NCI-H345 treated with DMSO at 0.1 percent for 48 hours (cell line): ENCODE measurements at regions not wholly inside any gene's neighbourhood (a gene's known extent, or its start where the extent isn't known, plus 50 kb on each side); places are given as distances from the start of the nearest gene placed in this dataset.

ENCODE experiments used
- DNase-seq: peaks from one replicate; lab custom pipeline; 2025; ENCODE audit not compliant: unreplicated experiment; lab: John Stamatoyannopoulos, UW

DNA sequence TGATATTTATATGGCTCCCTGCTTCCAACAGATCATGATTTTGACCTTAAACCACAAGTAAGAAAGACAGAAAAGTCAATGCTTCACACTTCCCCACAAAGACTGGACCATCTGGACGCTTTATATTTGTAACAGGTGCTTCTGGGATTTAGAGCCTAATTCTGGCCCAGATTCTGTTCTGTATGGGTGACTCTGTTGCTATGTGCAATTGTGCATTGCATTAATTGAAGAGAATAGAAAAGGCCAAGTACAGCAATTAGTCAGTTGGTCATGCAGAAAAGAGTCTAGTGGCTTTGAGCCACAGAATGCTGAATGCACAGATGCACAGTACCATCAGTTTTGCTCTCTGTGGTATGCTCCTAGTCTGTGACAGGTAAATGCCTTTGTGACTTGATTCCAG lies 657.4 kb upstream of the ATXN8OS start:
- no peak for DNase-seq

DNA sequence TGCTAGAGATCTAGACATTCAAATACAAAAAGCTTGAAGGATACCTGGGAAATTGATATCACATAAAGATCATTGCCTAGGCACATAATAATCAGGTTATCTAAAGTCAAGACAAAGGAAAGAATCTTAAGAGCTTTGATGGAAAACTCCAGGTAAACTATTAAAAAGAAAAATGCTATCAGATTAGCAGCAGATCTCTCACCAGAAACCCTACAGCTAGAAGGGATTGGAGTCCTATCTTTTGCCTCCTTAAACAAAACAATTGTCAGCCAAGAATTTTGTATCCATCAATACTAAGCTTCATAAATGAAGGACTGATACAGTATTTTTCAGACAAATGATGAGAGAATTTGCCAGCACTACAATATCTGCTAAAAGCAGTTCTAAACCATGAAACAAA lies 682.4 kb upstream of the ATXN8OS start:
- DNase-seq = no peak

DNA sequence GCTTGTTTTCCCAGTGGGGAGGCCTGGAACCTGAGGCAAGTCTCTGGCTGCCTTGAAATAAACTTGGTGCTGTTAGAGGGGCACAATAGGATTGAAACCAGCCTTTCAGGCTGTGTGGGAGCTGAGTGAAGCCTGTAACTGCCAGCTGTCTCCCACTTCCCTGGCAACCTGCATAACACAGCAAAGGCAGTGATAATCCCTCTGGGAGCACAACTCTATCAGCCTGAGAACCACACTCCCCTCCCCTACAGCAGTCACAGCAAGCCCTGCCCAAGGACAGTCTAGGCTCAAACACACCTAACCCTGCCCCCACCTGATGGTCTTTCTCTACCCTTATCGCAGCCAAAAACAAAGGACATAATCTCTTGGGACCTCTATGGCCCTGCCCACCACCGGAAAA lies 683.8 kb upstream of the ATXN8OS start:
- DNase-seq = peak; percentile 23

DNA sequence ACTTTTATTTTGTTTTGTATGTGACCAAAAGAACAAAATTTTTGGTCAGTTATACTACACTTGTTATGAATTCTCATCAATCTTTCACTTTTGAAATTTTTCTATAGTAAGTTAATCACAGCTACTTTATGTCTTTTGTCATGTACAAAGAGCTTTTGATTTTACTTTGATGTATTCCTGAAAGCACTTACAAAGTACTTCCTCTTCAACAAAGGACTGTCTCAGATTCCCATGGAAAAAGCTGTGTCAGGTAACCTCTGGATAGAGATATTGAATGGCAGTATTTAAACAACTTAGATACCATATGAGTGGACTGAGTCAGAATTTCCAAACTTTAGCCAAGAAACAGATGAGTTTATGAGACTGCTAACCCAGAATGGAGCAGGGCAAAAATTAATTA lies 689.3 kb upstream of the ATXN8OS start:
- no peak for DNase-seq

DNA sequence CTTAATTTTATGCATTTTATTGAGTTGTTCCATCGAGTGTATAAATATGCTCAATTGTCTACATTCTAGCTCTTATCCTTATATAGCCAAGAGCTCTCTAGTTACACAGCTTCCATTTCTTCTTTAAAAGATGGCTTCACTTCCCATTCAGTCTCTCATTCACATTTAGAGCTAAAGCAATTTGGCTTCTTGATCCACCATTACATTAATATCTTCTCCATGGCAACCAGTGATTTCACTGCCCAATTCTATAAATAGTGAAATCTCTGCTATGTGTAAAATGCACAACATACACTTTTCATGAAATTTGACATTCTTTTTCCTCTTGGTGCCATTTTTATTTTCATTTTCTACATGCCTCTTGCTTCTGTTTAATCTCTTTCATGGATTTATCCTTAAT lies 696.9 kb upstream of the ATXN8OS start:
- no peak for DNase-seq

DNA sequence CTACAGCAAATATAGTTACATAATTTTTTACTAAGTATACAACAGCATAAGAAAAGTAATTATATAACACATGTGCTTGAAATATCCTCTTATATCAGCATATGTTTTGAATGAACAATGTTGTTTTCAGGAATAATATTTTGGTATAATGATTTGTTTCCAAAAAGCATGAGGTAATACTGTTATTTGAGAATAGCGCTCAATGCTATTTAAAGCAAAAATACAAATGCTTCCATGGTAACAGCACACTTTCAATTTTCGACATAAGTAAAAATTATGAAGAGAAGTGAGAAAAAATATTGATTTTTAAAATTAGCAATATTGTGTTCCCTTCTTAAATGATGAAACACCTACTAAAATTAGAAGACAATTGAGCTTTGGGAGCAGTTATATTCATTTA lies 715.9 kb upstream of the ATXN8OS start:
- no peak for DNase-seq

DNA sequence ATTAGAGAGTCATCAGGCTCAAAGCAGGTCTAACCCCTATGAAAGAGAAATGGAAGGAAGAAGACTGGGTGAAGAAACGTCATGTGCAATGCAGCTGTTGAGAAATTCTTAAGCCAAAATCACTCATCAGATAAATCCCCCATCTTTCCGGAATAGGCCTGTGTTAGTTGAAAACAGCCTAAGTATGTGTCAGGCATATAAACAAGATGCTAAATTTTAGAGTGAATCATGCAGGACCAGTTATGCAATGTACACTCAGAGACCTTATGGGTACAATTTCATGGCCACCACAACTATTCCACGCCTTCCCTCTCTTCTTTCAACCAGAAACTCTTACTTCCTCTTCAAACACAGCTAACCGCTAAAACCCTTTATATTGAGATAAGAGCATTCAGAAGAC lies 717.7 kb upstream of the ATXN8OS start:
- DNase-seq = no peak

DNA sequence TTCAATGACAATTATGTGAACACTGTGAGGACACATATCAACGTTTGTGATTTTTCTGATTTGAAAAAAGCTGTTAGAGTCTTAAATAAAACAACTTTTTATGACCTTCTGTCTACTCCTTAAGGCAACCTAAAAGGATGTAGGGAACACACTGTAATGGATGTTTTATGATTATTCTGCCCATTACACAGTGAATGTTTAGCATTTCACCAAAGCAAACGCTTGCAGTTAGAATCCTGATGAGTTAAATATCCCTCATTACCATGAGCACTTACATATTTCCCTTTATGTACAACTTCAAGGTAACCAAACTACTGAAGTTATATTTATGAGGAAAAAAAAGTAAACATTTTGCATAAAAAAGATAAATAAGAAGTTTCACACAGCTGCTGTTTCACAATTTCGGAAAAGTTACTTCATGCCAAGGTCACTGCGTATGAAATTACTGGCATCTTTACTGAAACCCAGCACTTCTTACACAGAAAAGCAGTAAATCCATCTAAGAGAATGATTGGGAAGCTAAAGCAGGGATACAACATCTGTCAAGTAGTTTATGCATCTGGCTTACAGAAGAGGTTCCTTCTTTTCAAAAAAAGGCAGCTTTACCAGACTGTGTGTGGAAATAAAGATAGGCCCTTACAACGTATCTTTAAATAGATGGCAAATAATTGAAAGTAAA lies 733.7 kb upstream of the ATXN8OS start:
- DNase-seq = no peak

DNA sequence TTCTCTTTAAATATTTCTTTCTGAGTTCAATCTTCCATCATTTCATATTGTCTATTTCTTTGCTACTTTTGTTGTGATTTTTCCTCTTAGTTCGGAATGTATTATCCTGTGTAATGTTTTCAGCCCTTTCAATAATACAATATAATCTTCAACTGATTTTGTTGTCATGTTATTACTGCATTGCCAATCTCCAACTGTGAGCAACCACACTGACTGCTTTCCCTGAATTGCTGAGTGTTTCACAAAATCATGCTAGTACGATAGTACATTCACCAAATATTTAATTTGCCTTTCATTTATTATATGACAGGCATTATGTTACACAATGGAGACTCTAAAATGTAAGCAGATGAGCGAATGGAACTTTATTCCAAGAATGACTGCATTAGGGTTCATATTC lies 744.3 kb upstream of the ATXN8OS start:
- no peak for DNase-seq

DNA sequence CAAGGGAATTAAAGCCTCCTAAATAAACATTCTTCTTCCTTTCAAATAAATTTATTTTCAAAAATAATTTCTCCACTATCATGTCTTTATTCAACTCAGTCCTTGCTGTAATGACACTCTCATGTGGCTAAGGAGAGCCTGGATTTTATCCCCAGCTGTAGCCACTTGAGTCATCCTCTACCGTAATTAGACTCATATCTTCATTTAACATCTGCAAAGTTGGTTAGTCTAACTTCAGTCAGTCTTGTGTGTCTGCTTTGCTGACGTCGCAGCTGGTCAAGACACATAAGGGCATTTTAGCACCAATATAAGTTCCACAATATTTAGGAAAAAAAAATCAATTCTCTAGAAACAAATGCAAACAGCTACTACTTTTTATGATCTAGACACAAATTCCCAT lies 776.4 kb upstream of the ATXN8OS start:
- no peak for DNase-seq

DNA sequence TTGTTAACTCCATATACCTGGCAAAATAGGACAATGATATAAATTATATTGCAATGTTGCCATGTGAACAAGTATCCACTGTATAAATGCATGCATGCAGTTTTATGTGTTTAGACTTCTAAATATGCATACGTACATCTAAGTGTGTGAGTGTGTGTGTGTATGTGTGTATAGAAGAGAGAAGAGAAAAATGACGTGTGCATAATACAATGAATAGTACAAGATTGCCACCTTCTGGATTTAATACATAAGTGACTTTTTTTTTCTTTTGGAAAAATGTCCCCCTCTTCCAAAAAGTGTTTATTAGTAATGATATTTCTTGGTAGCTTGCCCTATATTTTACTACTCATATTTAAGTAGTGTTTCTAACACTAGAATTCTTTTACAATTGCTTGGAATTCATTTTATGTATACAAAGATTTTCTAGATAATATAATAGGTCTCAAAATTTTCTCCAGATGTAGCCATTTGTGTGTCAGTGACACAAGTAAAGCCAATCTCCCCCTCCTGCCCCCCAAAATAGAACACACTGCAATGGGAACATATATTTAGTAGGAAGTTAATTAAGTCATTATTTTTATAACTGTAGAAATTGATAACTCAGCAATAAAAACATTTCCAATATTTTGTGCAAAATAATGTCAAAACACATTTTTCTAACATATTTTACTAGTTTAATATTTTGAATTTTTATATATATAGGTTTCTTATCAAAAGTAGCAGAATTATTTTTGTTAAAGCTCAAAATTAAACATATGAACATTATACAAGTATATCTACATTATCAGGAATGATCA lies 783.3 kb upstream of the ATXN8OS start:
- DNase-seq = peak; percentile 45

DNA sequence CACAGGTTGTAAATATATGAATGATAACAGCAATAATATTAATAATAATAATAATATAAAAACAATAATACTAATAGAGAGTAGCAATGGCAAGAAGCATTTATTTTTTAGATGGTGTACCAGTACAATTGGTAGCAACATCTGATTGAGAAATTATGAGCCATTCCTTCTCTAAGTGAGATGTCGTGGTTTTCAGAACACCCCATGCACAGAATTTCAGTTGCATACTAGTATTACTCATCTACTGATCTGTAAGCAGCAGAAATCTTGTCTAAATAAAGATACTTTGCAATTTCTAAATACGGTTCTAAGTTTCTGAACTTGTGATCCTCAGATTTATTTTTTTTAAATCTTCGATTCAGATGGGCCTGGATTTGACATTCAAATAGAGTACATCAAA lies 788.0 kb upstream of the ATXN8OS start:
- DNase-seq = no peak

DNA sequence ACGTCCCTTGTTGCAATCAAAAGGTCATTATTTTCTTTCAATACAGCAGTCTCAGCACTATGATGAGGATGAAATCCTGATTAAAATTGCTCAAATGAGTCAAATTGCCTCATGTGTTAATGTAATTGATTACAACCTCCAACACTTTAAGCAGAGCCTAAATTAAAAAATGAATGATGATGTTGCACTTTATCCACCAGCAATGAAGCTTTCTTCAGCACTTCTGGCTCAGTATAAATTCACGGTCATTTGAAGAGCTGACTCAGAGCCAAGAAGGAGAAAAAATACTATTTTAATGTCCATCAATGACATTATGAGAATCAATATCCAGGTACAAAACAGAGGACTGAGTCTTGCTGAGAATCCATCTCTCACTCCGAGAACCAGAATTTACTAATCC lies 792.6 kb upstream of the ATXN8OS start:
- DNase-seq = no peak

DNA sequence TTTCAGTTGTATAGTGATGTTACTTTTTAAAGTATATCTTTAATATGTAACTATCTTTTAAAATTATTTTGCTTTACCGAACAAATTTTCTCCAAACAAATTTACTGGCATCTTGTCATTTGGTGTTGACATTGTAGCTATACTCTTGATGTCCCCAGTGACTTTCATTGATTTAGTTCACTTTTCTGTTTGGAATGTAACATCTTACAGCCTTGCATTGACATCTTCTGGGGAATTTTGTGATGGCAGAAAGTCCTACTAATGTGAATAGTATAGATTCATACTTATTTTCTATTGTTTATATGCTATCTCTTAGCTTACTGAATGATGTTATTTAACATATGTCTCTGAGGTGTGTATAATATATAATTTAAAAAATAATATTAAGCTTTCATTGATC lies 800.9 kb upstream of the ATXN8OS start:
- DNase-seq = no peak

DNA sequence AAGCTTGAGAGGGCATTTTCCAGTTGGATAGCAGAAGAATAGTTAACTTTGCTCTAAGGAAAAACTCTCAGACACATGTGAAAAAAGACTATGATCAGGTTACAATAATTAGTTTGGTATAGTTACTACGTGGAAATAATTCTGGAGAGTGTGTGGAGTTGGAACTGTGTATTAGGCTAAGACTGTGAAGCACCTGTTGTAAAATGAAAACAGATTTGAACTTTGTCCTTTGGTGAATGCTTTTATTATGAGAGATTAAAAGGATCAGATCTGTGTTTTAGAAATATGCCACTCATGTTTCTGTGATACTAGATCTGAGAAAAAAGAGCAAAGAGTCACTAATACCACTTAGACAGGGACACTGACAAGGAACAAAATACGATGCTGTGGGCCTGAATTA lies 807.5 kb upstream of the ATXN8OS start:
- no peak for DNase-seq

DNA sequence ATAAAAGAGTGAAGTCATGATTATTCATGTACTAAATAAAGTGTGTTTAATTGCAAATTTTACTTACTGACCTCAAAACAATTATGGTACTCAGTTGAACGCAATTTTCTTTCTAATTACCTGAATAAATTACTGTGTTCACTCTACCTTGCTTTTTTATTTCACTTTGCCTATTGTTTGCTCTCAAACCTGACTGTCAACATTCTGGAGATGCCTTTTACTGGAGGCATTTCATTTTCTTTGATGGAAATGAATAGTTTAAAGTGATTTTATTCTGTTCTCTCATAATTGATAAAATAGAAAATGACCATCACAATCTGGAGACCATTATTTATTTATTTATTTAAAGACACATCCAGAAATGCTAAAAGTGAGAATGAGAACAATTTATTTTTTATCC lies 811.5 kb upstream of the ATXN8OS start:
- no peak for DNase-seq

DNA sequence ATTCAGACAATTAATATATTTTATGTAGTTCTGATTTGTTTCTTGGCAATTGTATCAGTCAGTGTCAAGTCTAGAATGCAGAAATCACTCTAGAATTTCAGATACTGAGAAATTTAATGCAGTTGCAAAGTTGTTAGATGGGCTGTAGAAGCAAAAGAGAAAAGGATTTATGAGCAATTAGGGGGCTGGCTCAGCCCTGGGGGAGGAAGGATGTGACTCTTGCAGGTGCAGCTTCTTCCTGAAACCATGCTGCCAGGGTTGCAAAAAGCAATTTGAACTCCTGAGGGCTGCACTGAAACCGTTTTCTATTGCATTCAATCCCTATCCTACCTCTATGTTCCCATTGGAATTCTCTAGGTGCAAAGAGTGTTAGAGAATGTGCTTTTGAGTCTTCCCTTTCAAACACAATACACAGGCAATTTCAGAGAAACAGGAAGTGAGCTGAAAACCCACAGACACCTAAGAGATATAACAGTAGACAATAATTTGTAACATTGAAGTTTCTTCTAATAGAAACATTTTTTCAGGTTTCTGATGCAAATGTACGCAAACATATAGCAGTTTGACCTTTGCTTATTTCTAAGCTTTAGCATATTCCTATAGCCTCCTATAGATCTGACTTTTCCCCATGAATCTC lies 814.7 kb upstream of the ATXN8OS start:
- DNase-seq = no peak

DNA sequence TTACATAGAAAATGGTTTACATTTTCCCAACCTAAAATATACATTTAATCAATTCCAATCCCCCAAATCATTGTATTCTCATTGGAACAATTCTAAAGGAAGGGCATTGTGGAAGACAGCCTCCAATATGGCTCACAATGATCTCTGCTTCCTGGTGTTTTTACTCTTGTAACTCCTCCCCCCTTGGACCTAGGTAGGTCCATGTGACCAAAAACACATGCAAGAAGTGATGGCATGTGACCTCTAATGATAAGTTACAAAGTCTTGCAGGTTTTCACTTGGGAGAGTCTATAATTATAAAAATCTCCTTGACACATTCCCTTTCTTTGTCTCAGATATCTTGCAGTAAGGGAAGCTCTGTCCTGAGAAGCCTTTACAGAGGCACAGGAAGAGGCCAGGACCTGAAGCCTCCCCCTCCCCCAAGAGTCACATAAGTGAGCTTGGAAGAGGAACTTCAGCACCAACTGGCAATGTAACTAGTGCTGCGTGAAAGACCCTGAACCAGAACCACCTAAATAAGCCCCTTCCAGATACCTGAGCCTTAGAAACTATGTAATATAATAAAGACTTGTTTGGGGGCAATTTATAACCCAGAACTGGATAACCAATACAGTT lies 816.2 kb upstream of the ATXN8OS start:
- DNase-seq = no peak

DNA sequence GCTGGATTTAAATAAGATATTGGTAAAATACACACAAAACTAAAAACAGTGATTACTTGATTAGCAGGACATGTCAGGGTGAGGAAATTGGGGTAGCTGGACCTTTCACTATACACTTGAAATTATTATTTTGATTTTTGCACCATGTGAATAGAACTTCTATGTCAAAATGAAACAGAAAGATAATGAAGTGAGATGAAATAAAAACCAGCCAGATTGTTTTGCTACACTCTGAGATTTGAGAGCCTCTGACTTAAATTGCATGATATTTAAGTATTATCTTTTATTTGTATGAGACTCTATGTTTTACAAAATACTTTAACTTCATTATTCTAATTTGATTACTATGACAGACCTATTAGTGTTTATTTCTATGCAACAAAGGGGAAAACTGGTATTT lies 819.6 kb upstream of the ATXN8OS start:
- no peak for DNase-seq

DNA sequence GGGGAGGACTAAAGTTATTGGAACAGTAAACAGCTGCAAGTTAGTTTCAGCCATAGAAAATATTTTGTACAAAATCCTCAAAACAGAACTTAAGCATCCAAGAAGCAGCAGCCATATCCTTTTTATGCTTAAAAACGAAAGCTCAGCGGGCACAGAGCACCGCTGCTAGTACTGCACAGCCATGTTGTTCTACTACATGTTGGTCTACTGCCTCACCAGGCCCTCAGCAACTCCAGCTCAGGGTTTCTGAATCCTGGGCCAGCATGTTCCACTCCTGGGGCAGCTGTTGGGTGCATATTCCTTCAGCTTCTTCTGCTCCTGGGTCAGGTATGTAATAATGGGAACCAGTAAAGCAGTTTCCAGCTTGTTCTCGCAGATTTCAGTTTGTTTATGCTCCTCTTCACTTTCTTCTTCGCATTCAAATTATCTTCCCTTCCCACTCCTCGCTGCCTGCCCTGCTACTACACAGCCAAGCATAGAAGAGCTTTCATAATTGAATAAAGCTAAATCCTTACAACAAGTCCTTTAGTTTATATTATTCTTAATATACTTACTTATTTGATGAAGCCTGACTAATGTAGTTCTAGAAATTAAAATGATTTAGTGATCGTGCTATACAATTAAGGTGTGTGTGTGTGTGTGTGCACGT lies 820.5 kb upstream of the ATXN8OS start:
- DNase-seq = no peak

DNA sequence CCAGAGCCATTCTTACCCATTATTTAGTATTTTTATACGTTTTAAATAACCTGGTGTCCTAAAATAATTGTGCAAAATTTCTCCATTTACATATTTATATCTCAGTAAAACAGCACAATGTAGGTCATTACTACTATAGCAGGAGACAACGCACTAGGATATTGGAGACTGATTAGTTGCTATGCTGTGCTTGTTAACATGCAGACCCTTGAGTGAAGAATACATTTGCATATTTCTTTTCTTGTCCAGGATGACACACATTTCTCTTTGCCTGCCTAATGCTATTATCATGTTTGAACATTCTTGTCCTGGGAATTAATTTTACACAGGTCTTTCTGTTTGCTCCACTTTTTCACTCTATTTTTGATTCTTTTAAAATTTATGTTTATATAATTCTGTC lies 823.8 kb upstream of the ATXN8OS start:
- DNase-seq = no peak
